ENCODE measurements at regions not wholly inside any gene's neighbourhood (a gene's known extent, or its start where the extent isn't known, plus 50 kb on each side); places are given as distances from the start of the nearest gene placed in this dataset.

DNA sequence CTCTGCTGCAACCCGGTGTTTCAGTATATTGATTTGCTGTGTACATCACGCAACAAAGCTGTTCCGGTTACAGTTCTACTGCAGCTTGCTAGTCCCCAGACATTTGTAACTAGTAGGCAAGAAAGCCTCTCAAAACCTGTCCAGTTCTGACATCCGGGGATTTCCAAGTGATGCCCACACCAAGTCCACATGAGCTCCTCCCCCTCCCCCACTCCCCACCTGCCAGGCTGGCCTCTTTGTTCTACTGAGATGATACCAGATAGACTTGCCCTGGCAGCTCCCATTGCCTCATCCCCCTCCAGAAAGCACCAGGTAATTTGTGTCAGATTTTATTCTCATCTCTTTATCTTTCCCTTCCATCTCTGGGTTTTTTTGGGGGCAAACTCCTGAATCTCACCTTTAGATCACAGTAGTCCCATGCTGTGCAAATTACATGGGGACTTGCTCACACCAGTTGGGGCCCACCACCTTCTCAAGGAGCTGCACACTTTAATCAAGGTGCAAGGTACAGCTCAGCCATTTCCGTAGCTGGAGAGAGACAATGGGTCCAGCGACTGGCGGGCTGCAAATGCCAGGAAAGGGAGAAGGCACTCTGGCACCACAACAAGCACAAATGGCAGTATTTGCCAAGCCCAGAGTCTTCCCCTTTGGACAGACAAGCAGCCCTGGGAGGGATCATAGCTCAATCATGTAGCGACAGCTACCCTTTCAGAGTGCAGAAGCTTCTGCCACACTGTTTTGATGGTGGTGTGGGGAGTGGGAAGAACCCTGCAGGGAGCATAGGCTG lies 183.1 kb downstream of the CYLD start:
- Histone ChIP-seq H3K27me3 (ENCODE audit: insufficient read depth, low read length, poor library complexity) (no peaks in the 10 kb centered on the region), H3K36me3 (ENCODE audit: control insufficient read depth, insufficient read depth, low read length) (no peaks in the 10 kb centered on the region), H3K4me1 (ENCODE audit: control insufficient read depth, low read depth, low read length) (no peaks in the 10 kb centered on the region), H2AK5ac (ENCODE audit: low read length) (no peak overlapping the region), H4K8ac (ENCODE audit: low read depth, low read length) (no peak overlapping the region), H2BK15ac (replicated peaks; ENCODE audit: low read depth) (no peak overlapping the region), H3K4me2 (ENCODE audit: low read length) (no peak overlapping the region), H3K18ac (ENCODE audit: low read length) (no peak overlapping the region), H3K4ac (ENCODE audit: low read depth, low read length) (no peak overlapping the region), H3K27ac (ENCODE audit: low read depth, low read length) (no peak overlapping the region), H2BK120ac (ENCODE audit: low read depth, low read length) (no peak overlapping the region), H3K79me1 (ENCODE audit: low read length) (no peaks in the 10 kb centered on the region), H3K9ac (ENCODE audit: low read length) (no peak overlapping the region), H3K79me2 (ENCODE audit: control insufficient read depth, insufficient read depth, low read length) (no peaks in the 10 kb centered on the region), H3K23ac (ENCODE audit: low read length) (no peak overlapping the region), H3K4me3 (ENCODE audit: low read length) (no peak overlapping the region), H3K56ac (ENCODE audit: low read length) (no peak overlapping the region), H2BK5ac (ENCODE audit: low read length) (no peak overlapping the region), H4K5ac (ENCODE audit: low read length) (no peak overlapping the region)
- DNase-seq, result no peak
- no CpG with 5 or more reads among the region's 8 CpGs for WGBS (ENCODE audit: extremely low coverage, insufficient coverage, low lambda C conversion rate)

DNA sequence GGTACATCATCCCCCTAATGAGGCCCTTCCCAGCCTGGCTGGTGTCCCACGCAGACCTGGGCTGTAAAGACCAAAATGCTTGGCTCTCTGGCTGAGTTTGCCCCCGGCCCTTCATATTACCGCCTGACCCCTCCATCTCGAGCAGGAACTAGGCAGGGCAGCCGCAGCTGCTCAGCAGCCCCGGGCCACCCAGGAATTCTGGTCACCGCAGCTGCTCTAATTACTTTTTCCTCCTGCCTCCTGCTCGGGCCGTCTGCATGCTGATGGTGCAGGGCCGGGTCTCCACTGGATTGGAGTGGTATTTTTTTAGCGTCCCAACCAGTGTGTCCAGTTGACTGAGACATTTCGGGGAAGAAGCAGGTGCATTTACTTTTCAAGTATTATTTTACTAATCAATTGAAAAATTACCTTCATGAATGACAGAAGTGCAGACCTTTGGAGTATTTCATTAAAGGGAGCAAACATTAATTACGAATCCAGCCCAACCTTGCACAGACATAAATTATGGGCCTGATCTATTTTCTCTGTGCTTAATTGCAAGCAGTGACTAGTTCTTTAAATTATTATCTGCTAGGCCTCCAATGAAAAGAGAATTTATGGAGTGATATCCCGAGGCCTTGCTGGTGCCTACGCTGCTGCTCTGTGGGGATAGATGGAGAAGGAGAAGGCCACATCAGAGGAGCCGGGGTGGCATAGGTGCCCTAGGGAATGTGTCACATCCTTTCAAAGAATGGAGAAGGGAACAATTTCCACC lies 176.2 kb downstream of the CYLD start:
- WGBS (ENCODE audit: extremely low coverage, insufficient coverage, low lambda C conversion rate), result no CpG with 5 or more reads among the region's 16 CpGs
- Histone ChIP-seq H3K4me2 (ENCODE audit: low read length) (no peak overlapping the region), H3K79me1 (ENCODE audit: low read length) (no peaks in the 10 kb centered on the region), H2AK5ac (ENCODE audit: low read length) (no peak overlapping the region), H4K5ac (ENCODE audit: low read length) (no peak overlapping the region), H3K4me3 (ENCODE audit: low read length) (no peak overlapping the region), H3K36me3 (ENCODE audit: control insufficient read depth, insufficient read depth, low read length) (no peaks in the 10 kb centered on the region), H3K27ac (ENCODE audit: low read depth, low read length) (no peak overlapping the region), H3K79me2 (ENCODE audit: control insufficient read depth, insufficient read depth, low read length) (no peaks in the 10 kb centered on the region), H4K8ac (ENCODE audit: low read depth, low read length) (no peak overlapping the region), H3K4ac (ENCODE audit: low read depth, low read length) (no peak overlapping the region), H2BK5ac (ENCODE audit: low read length) (no peak overlapping the region), H2BK15ac (replicated peaks; ENCODE audit: low read depth) (no peak overlapping the region), H3K56ac (ENCODE audit: low read length) (no peak overlapping the region), H3K27me3 (ENCODE audit: insufficient read depth, low read length, poor library complexity) (no peaks in the 10 kb centered on the region), H3K18ac (ENCODE audit: low read length) (no peak overlapping the region), H2BK120ac (ENCODE audit: low read depth, low read length) (no peak overlapping the region), H3K4me1 (ENCODE audit: control insufficient read depth, low read depth, low read length) (no peaks in the 10 kb centered on the region), H3K23ac (ENCODE audit: low read length) (no peak overlapping the region), H3K9ac (ENCODE audit: low read length) (no peak overlapping the region)
- DNase-seq, result no peak

DNA sequence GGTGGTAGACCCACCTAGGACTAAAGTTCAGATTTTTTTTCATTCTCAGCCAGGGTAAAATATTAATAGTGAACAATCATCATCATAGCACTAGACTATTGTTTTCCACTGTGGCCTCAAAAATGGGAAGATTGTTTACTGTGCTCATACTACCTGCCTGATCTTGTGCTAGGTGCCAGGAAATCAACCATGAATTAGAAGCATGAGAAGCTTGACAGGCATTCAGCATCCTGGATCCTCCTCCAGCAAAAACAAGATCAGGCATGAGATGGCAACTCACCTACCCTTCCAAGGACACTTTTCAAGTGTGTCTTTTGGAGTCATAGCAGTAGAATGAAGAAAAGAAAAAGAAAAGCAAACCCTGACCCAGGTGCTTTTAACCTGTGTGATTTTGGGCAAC lies 174.2 kb downstream of the CYLD start:
- H2AK5ac ChIP-seq (ENCODE audit: low read length), result no peak overlapping the region
- no peak overlapping the region for H3K4ac ChIP-seq (ENCODE audit: low read depth, low read length)
- no peak overlapping the region for H3K56ac ChIP-seq (ENCODE audit: low read length)
- H3K9ac ChIP-seq (ENCODE audit: low read length), result no peak overlapping the region
- H3K4me1 ChIP-seq (ENCODE audit: control insufficient read depth, low read depth, low read length), result no peaks in the 10 kb centered on the region
- no peaks in the 10 kb centered on the region for H3K79me1 ChIP-seq (ENCODE audit: low read length)
- DNase-seq, result no peak
- H3K79me2 ChIP-seq (ENCODE audit: control insufficient read depth, insufficient read depth, low read length), result no peaks in the 10 kb centered on the region
- no peak overlapping the region for H4K5ac ChIP-seq (ENCODE audit: low read length)
- no peak overlapping the region for H3K4me3 ChIP-seq (ENCODE audit: low read length)
- no peak overlapping the region for H2BK15ac ChIP-seq (replicated peaks; ENCODE audit: low read depth)
- H2BK120ac ChIP-seq (ENCODE audit: low read depth, low read length), result no peak overlapping the region
- H3K18ac ChIP-seq (ENCODE audit: low read length), result no peak overlapping the region
- H3K4me2 ChIP-seq (ENCODE audit: low read length), result no peak overlapping the region
- H3K27ac ChIP-seq (ENCODE audit: low read depth, low read length), result no peak overlapping the region
- H3K23ac ChIP-seq (ENCODE audit: low read length), result no peak overlapping the region
- no peaks in the 10 kb centered on the region for H3K36me3 ChIP-seq (ENCODE audit: control insufficient read depth, insufficient read depth, low read length)
- H4K8ac ChIP-seq (ENCODE audit: low read depth, low read length), result no peak overlapping the region
- H3K27me3 ChIP-seq (ENCODE audit: insufficient read depth, low read length, poor library complexity), result no peaks in the 10 kb centered on the region
- no peak overlapping the region for H2BK5ac ChIP-seq (ENCODE audit: low read length)

DNA sequence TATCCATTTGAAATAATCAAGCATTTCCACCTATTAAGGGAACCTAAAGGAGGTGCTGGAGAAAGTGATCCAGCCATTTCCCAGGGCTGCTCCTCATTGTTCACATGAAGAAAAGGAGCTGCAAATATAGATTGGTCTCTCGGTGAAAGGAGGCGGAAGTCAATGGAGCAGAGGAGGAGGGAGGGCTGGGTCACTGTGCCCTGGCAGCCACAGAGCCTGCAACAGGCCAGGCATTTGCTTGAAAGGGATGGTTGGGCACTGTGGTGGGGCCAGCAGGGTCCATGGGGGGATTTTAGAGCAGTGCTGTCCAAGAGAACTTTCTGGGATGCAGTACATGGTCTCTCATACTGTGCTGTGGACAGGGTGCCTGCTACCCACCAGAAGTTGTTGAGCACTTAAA lies 173.2 kb downstream of the CYLD start:
- H3K4me2 ChIP-seq (ENCODE audit: low read length), result no peak overlapping the region
- H3K36me3 ChIP-seq (ENCODE audit: control insufficient read depth, insufficient read depth, low read length), result no peaks in the 10 kb centered on the region
- no peak overlapping the region for H3K4ac ChIP-seq (ENCODE audit: low read depth, low read length)
- no peaks in the 10 kb centered on the region for H3K4me1 ChIP-seq (ENCODE audit: control insufficient read depth, low read depth, low read length)
- no peak overlapping the region for H2BK15ac ChIP-seq (replicated peaks; ENCODE audit: low read depth)
- no peaks in the 10 kb centered on the region for H3K27me3 ChIP-seq (ENCODE audit: insufficient read depth, low read length, poor library complexity)
- H3K79me2 ChIP-seq (ENCODE audit: control insufficient read depth, insufficient read depth, low read length), result no peaks in the 10 kb centered on the region
- H3K27ac ChIP-seq (ENCODE audit: low read depth, low read length), result no peak overlapping the region
- no peak overlapping the region for H3K9ac ChIP-seq (ENCODE audit: low read length)
- no peak overlapping the region for H2AK5ac ChIP-seq (ENCODE audit: low read length)
- no peaks in the 10 kb centered on the region for H3K79me1 ChIP-seq (ENCODE audit: low read length)
- H3K56ac ChIP-seq (ENCODE audit: low read length), result no peak overlapping the region
- no peak overlapping the region for H4K8ac ChIP-seq (ENCODE audit: low read depth, low read length)
- no peak overlapping the region for H2BK120ac ChIP-seq (ENCODE audit: low read depth, low read length)
- H3K23ac ChIP-seq (ENCODE audit: low read length), result no peak overlapping the region
- no peak overlapping the region for H4K5ac ChIP-seq (ENCODE audit: low read length)
- H2BK5ac ChIP-seq (ENCODE audit: low read length), result no peak overlapping the region
- DNase-seq, result no peak
- H3K4me3 ChIP-seq (ENCODE audit: low read length), result no peak overlapping the region
- no CpG with 5 or more reads among the region's 2 CpGs for WGBS (ENCODE audit: extremely low coverage, insufficient coverage, low lambda C conversion rate)
- no peak overlapping the region for H3K18ac ChIP-seq (ENCODE audit: low read length)

DNA sequence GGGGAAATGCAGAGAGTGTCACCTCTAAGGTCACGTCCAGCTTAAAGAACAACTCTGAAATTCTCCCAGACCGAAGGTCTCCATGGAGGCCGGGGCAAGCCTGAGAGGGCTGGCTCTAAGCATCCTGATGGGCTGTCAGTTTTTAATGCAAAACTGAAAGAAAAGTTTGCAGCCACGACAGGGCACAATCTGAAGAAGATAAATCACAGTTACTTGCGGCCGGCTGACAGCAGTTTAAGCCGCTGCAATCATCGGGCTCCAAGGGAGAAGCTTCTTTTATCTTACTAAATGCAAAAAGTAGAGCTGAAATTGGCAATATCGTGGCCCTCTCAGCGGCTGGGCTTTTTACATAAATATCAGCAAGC lies 168.8 kb downstream of the CYLD start:
- Histone ChIP-seq H3K18ac (ENCODE audit: low read length) (no peak overlapping the region), H3K23ac (ENCODE audit: low read length) (no peak overlapping the region), H4K8ac (ENCODE audit: low read depth, low read length) (no peak overlapping the region), H3K79me1 (ENCODE audit: low read length) (no peaks in the 10 kb centered on the region), H3K79me2 (ENCODE audit: control insufficient read depth, insufficient read depth, low read length) (no peaks in the 10 kb centered on the region), H2BK5ac (ENCODE audit: low read length) (no peak overlapping the region), H2BK120ac (ENCODE audit: low read depth, low read length) (no peak overlapping the region), H2BK15ac (replicated peaks; ENCODE audit: low read depth) (no peak overlapping the region), H3K4ac (ENCODE audit: low read depth, low read length) (no peak overlapping the region), H4K5ac (ENCODE audit: low read length) (no peak overlapping the region), H3K56ac (ENCODE audit: low read length) (no peak overlapping the region), H3K36me3 (ENCODE audit: control insufficient read depth, insufficient read depth, low read length) (no peaks in the 10 kb centered on the region), H3K27me3 (ENCODE audit: insufficient read depth, low read length, poor library complexity) (no peaks in the 10 kb centered on the region), H2AK5ac (ENCODE audit: low read length) (no peak overlapping the region), H3K4me2 (ENCODE audit: low read length) (no peak overlapping the region), H3K4me1 (ENCODE audit: control insufficient read depth, low read depth, low read length) (no peaks in the 10 kb centered on the region), H3K27ac (ENCODE audit: low read depth, low read length) (no peak overlapping the region), H3K9ac (ENCODE audit: low read length) (no peak overlapping the region), H3K4me3 (ENCODE audit: low read length) (no peak overlapping the region)
- no peak for DNase-seq
- WGBS (ENCODE audit: extremely low coverage, insufficient coverage, low lambda C conversion rate), result no CpG with 5 or more reads among the region's 10 CpGs
